ENCODE measurements at regions not wholly inside any gene's neighbourhood (a gene's known extent, or its start where the extent isn't known, plus 50 kb on each side); places are given as distances from the start of the nearest gene placed in this dataset.

DNA sequence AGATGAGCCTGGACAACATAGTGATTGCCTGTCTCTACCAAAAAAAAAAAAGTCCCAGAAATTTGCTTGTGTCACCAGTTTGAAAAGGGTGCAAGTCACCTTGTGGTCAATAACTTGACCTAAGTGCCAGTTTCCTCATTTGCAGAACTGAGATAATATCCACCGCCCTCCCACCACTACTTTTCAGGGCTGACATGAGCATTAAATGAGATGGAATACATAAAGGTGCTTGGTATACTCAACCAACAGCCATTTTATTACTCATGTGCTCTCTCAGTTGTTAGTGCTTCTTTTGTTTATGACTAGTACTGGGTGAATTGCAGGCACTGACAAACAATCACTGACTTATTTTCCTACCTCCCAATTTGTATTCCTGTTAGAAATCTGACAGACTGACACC is 340.5 kb upstream of the SATB1 start:
- TF ChIP-seq, protein P1, sequence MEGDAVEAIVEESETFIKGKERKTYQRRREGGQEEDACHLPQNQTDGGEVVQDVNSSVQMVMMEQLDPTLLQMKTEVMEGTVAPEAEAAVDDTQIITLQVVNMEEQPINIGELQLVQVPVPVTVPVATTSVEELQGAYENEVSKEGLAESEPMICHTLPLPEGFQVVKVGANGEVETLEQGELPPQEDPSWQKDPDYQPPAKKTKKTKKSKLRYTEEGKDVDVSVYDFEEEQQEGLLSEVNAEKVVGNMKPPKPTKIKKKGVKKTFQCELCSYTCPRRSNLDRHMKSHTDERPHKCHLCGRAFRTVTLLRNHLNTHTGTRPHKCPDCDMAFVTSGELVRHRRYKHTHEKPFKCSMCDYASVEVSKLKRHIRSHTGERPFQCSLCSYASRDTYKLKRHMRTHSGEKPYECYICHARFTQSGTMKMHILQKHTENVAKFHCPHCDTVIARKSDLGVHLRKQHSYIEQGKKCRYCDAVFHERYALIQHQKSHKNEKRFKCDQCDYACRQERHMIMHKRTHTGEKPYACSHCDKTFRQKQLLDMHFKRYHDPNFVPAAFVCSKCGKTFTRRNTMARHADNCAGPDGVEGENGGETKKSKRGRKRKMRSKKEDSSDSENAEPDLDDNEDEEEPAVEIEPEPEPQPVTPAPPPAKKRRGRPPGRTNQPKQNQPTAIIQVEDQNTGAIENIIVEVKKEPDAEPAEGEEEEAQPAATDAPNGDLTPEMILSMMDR (IDR thresholded peaks at IDR 0.05) = no peak
- no peak for TF ChIP-seq POLR2A (IDR thresholded peaks at IDR 0.05)
- no peak overlapping the region for H3K27ac ChIP-seq
- H3K4me1 ChIP-seq = no peaks in the 10 kb centered on the region
- DNase-seq = no peak
- H3K27me3 ChIP-seq = no peaks in the 10 kb centered on the region
- 86 to 92% methylated on average over 1 of the region's 1 CpG for WGBS, 2 donors
- H3K36me3 ChIP-seq = no peaks in the 10 kb centered on the region
- intact Hi-C loops (cut with DNase I) = no loop called here
- no peaks in the 10 kb centered on the region for H3K9me3 ChIP-seq
- H3K4me3 ChIP-seq = no peak overlapping the region

DNA sequence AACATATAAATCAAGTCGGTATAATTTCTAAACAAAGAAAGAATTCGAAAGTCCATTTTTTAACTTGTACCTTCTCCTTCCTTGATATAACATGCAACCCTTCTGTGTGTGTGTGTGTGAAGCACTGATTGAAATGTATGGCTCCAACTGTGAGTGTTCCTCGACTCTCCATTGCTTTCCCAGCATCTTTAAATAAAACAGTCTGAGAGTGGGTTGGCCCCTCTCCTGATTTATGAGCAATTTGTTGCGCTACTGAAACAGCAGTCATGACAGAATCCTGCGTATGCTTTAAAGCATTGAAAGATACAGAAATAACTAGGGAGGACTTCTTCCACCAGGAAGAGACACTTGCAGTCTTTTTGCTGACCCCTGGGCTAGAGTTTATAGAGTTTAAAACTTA is 340.0 kb upstream of the SATB1 start:
- intact Hi-C loops (cut with DNase I) = no loop called here
- no peak overlapping the region for H3K27ac ChIP-seq
- H3K4me1 ChIP-seq = no peaks in the 10 kb centered on the region
- H3K36me3 ChIP-seq = no peaks in the 10 kb centered on the region
- DNase-seq = no peak
- no peaks in the 10 kb centered on the region for H3K27me3 ChIP-seq
- H3K4me3 ChIP-seq = no peak overlapping the region
- WGBS, 2 donors = 69 to 75% methylated on average over 4 to 5 of the region's 5 CpGs
- TF ChIP-seq POLR2A (IDR thresholded peaks at IDR 0.05) = no peak
- TF ChIP-seq, protein P1 (IDR thresholded peaks at IDR 0.05) = no peak
- no peaks in the 10 kb centered on the region for H3K9me3 ChIP-seq

DNA sequence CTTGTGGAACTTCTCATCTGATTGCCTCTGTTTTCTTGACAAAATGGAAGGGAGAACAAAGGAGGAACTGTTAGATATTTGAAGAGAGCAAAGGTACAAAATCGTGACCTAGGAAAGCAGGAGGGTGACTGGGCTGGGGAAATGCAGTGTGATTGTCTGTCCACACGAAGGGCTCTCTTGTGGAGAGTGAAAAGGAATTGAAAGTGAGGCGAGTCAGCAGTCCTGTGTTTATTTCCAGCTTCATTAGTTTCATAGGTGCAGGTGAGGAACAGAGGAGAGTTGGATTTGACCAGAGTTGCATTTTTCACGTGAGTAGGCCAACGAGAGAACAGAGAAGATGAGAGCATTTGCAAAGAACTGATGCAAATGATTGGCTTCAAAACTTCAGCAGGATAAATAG is 336.4 kb upstream of the SATB1 start:
- TF ChIP-seq, protein P1 (IDR thresholded peaks at IDR 0.05) = no peak
- TF ChIP-seq POLR2A (IDR thresholded peaks at IDR 0.05) = no peak
- H3K4me1 ChIP-seq = peaks cover 0 to 8% (median 0%) of the 10 kb centered on the region in 3 donors
- H3K4me3 ChIP-seq = no peak overlapping the region
- intact Hi-C loops (cut with DNase I) = no loop called here
- H3K27me3 ChIP-seq = no peaks in the 10 kb centered on the region
- WGBS, 2 donors = 52 to 56% methylated on average over 5 of the region's 5 CpGs
- H3K27ac ChIP-seq = no peak overlapping the region
- DNase-seq = no peak
- no peaks in the 10 kb centered on the region for H3K36me3 ChIP-seq
- H3K9me3 ChIP-seq = no peaks in the 10 kb centered on the region

DNA sequence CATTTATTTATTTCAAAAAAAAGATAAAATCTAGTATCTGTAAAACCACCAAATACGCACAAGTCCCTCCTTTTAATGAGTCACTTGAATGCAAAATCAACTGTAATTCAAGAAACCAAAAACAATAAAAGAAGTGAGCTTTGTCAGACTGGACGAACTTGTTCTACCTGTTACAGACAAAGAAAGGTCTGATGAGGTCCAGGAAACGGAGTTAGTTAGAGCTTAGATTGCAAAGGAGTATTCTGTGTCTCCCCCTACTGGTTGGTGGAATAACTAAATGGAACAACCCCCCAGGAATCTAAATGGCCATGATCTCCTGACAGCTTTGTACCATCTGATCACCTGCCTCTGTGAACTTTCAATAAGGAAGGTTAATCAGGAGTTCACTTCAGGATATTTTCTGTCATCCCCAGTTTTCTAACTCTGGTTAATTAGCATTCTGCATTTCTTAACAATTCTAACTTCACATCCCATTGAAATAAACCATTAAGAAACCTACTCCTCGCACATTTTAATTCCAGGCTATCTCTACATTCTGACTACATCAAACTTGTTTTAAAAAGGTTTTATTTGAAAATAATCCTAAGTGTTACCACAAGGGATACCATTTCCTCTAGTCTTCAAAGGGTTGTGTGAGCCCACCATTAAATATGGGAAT is 333.0 kb upstream of the SATB1 start:
- 24 to 35% methylated on average over 4 of the region's 4 CpGs for WGBS, 2 donors
- Histone ChIP-seq H3K27me3 (no peaks in the 10 kb centered on the region), H3K9me3 (no peaks in the 10 kb centered on the region), H3K36me3 (no peaks in the 10 kb centered on the region), H3K4me1 (peaks cover 0 to 8% (median 0%) of the 10 kb centered on the region in 3 donors), H3K27ac (no peak overlapping the region), H3K4me3 (no peak overlapping the region)
- TF ChIP-seq, protein P1 (IDR thresholded peaks at IDR 0.05) = peak; percentile 41 to 88 (median 75)
- TF ChIP-seq POLR2A (IDR thresholded peaks at IDR 0.05) = no peak
- DNase-seq = no peak
- intact Hi-C loops (cut with DNase I) = no loop called here

DNA sequence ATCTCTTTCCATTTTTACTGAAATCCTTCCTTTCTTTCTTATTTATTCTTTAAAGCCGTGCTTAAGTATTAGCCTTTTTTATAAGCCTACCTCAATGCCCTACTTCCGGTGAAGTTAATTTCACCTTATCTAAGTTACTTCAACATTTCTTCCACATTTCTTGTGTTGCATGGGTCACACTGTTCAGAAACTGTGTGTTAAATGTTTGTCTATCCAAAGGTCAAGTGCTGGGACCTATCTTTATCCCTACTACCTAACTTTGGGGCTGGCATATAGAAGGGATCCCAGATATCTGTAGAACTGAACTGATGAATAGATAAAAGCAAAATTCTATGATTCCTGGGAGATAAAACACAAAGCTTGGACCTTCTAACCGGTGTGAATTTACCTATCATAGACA is 332.3 kb upstream of the SATB1 start:
- H3K36me3 ChIP-seq = no peaks in the 10 kb centered on the region
- H3K9me3 ChIP-seq = no peaks in the 10 kb centered on the region
- no peak overlapping the region for H3K4me3 ChIP-seq
- intact Hi-C loops (cut with DNase I) = no loop called here
- H3K4me1 ChIP-seq = peaks cover 0 to 8% (median 0%) of the 10 kb centered on the region in 3 donors
- WGBS, 2 donors = 68 to 83% methylated on average over 3 of the region's 3 CpGs
- no peak for DNase-seq
- TF ChIP-seq, protein P1 (IDR thresholded peaks at IDR 0.05) = no peak
- TF ChIP-seq POLR2A (IDR thresholded peaks at IDR 0.05) = no peak
- no peaks in the 10 kb centered on the region for H3K27me3 ChIP-seq
- H3K27ac ChIP-seq = no peak overlapping the region

All from esophagus squamous epithelium (tissue), 5 donors.